ENCODE measurements at regions not wholly inside any gene's neighbourhood (a gene's known extent, or its start where the extent isn't known, plus 50 kb on each side); places are given as distances from the start of the nearest gene placed in this dataset.

DNA sequence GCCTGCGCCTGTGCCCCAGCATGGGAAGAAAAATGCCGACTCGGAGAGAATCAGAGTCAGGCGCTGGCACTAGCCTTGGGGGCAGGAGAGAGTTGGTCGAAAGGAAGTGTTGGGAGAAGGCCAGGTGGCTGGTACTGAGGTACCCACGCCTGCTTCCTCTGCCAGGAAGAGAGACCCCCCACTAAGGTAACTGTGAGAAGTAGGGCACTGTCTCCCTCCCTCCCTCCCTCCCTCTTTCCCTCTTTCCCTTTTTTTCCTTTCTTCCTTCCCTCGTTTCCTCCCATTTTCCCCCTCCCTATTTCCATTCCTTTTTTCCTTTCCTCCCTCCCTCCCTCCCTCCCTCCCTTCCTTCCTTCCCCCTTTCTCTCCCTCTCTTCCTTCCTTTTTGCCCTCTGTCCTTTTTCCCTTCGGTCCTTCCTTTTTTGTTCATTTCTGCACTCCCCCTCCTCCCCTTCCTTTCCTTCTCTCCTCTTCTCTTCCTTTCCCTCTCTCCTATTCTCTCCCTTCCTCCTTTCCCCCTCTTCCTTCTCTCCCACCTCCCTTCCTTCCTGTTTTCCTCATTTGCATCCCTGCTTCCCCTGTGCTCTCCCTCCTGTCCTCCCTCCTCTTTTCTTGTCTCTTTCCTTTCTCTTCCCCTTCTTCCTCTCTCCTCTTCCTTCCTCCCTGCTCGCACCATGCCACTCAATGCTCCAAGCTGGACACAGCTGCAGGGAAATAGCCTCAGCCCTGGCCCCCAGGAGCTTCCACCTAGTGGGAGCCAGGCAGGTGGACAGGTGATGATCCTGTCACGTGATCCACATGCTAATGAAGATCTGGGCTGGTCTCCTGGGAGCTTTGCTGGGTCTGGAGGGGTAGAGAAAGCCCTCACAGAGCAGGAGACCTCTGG, 148.0 kb downstream of the DHX35 start:
- peaks cover 51% of the 10 kb centered on the region for H3K27me3 Mint-ChIP-seq (ENCODE audit: low read depth)
- no peaks in the 10 kb centered on the region for H3K9me3 Mint-ChIP-seq
- no peak overlapping the region for H3K4me3 Mint-ChIP-seq

GRCh38 chr20:39108746-39109145, 146.6 kb downstream of the DHX35 start:
- peaks cover 4% of the 10 kb centered on the region for H3K9me3 Mint-ChIP-seq
- no peak for DNase-seq (ENCODE audit: low spot score in 2 of 2, unreplicated experiment in 2 of 2)
- peaks cover 8% of the 10 kb centered on the region for H3K4me1 Mint-ChIP-seq
- H3K4me3 Mint-ChIP-seq, result no peak overlapping the region
- no peaks in the 10 kb centered on the region for H3K36me3 Mint-ChIP-seq
- no peak for TF ChIP-seq CTCF (IDR thresholded peaks at IDR 0.05; ENCODE audit: unreplicated experiment)
- peaks cover 55% of the 10 kb centered on the region for H3K27me3 Mint-ChIP-seq (ENCODE audit: low read depth)
- no peak overlapping the region for H3K27ac Mint-ChIP-seq

More for the DNA sequence above, 148.0 kb downstream of the DHX35 start:
- no peaks in the 10 kb centered on the region for H3K36me3 Mint-ChIP-seq
- no peak for DNase-seq (ENCODE audit: low spot score in 2 of 2, unreplicated experiment in 2 of 2)
- H3K4me1 Mint-ChIP-seq, result peaks cover 8% of the 10 kb centered on the region
- H3K27ac Mint-ChIP-seq, result no peak overlapping the region
- TF ChIP-seq CTCF (IDR thresholded peaks at IDR 0.05; ENCODE audit: unreplicated experiment), result no peak

GRCh38 chr20:39107741-39108140, 145.6 kb downstream of the DHX35 start:
- TF ChIP-seq CTCF (IDR thresholded peaks at IDR 0.05; ENCODE audit: unreplicated experiment), result no peak
- Mint-ChIP-seq H3K4me3 (no peak overlapping the region), H3K9me3 (peaks cover 11% of the 10 kb centered on the region), H3K4me1 (peaks cover 8% of the 10 kb centered on the region), H3K36me3 (no peaks in the 10 kb centered on the region), H3K27me3 (ENCODE audit: low read depth) (peaks cover 54% of the 10 kb centered on the region), H3K27ac (no peak overlapping the region)
- DNase-seq (ENCODE audit: low spot score in 2 of 2, unreplicated experiment in 2 of 2), result no peak

DNA sequence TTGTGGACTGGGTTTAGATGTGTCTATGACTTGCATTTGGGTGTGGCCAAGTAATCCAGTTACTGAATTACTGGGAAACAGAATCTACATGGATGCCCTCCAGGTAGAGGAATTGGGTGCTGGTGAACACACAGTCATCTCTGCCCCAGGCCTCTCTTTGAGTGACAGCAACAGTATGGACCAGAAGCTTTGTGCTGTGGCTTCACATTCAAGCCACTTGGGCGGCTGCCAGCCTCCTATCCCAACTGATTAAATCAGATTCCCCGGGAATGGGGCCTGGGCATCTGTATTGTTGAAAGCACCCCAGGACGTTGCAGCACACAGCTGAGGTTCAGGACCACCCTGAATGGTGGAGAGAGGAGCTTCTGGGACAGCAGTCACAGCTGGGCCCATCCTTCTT, 144.6 kb downstream of the DHX35 start:
- Mint-ChIP-seq H3K36me3 (no peaks in the 10 kb centered on the region), H3K4me1 (peaks cover 2% of the 10 kb centered on the region), H3K27me3 (ENCODE audit: low read depth) (peaks cover 56% of the 10 kb centered on the region), H3K9me3 (peaks cover 11% of the 10 kb centered on the region), H3K4me3 (no peak overlapping the region), H3K27ac (no peak overlapping the region)
- no peak for TF ChIP-seq CTCF (IDR thresholded peaks at IDR 0.05; ENCODE audit: unreplicated experiment)
- no peak for DNase-seq (ENCODE audit: low spot score in 2 of 2, unreplicated experiment in 2 of 2)

- no peak for DNase-seq (ENCODE audit: low spot score in 2 of 2, unreplicated experiment in 2 of 2)
- no peak for TF ChIP-seq CTCF (IDR thresholded peaks at IDR 0.05; ENCODE audit: unreplicated experiment)
- Mint-ChIP-seq H3K4me3 (no peak overlapping the region), H3K4me1 (no peaks in the 10 kb centered on the region), H3K36me3 (no peaks in the 10 kb centered on the region), H3K27me3 (ENCODE audit: low read depth) (peaks cover 58% of the 10 kb centered on the region), H3K27ac (no peak overlapping the region), H3K9me3 (peaks cover 11% of the 10 kb centered on the region)
These were observed 143.4 kb downstream of the DHX35 start for GRCh38 chr20:39105551-39105950.

Data from mesothelial cell of epicardium (in vitro differentiated cells).